ENCODE measurements at regions not wholly inside any gene's neighbourhood (a gene's known extent, or its start where the extent isn't known, plus 50 kb on each side); places are given as distances from the start of the nearest gene placed in this dataset.
"Not testable (repeated sequence)": the region's sequence is repeated elsewhere in the genome, so short reads cannot be mapped to it uniquely, and the experiment has no call there.

GRCh38 chr16:48054881-48055601 lies 100.8 kb downstream of the ABCC12 start:
- peak; percentile 69 for FAIRE-seq

- FAIRE-seq, result no peak
Observed at GRCh38 chr16:48053418-48053745, 102.4 kb downstream of the ABCC12 start.

- FAIRE-seq, result no peak
Observed at GRCh38 chr16:48052731-48053417, 102.9 kb downstream of the ABCC12 start.

GRCh38 chr16:48050871-48051270 lies 104.9 kb downstream of the ABCC12 start:
- FAIRE-seq, result no peak

GRCh38 chr16:48049847-48050246 lies 105.9 kb downstream of the ABCC12 start:
- no peak for FAIRE-seq

GRCh38 chr16:48047720-48048119 lies 108.1 kb downstream of the ABCC12 start:
- FAIRE-seq, result no peak

- no peak for FAIRE-seq
Observed at GRCh38 chr16:48047241-48047640, 108.6 kb downstream of the ABCC12 start.

GRCh38 chr16:48044117-48044516 lies 111.7 kb downstream of the ABCC12 start:
- no peak for FAIRE-seq

GRCh38 chr16:48041981-48042421 lies 113.8 kb downstream of the ABCC12 start:
- no peak for FAIRE-seq

GRCh38 chr16:48035142-48035541 lies 120.7 kb downstream of the ABCC12 start:
- no peak for FAIRE-seq

- no peak for FAIRE-seq
Observed at GRCh38 chr16:48030926-48031325, 124.9 kb downstream of the ABCC12 start.

GRCh38 chr16:48029768-48030167 lies 126.0 kb downstream of the ABCC12 start:
- no peak for FAIRE-seq

- FAIRE-seq, result no peak
Observed at GRCh38 chr16:48025359-48025758, 130.4 kb downstream of the ABCC12 start.

GRCh38 chr16:48024042-48024441 lies 131.8 kb downstream of the ABCC12 start:
- FAIRE-seq, result no peak

GRCh38 chr16:48022496-48022895 lies 133.3 kb downstream of the ABCC12 start:
- FAIRE-seq, result no peak

- FAIRE-seq, result not testable (repeated sequence)
Observed at GRCh38 chr16:48020617-48021016, 135.2 kb downstream of the ABCC12 start.

GRCh38 chr16:48014349-48015135 lies 141.3 kb downstream of the ABCC12 start:
- no peak for FAIRE-seq

GRCh38 chr16:48013491-48013901 lies 142.3 kb downstream of the ABCC12 start:
- FAIRE-seq, result no peak

- FAIRE-seq, result no peak
Observed at GRCh38 chr16:48011878-48012658, 143.7 kb downstream of the ABCC12 start.

GRCh38 chr16:48011466-48011865 lies 144.3 kb downstream of the ABCC12 start:
- FAIRE-seq, result no peak

- FAIRE-seq, result no peak
Observed at GRCh38 chr16:48008011-48008525, 147.7 kb downstream of the ABCC12 start.

GRCh38 chr16:48004141-48004695 lies 151.6 kb downstream of the ABCC12 start:
- no peak for FAIRE-seq

All from islet of Langerhans (tissue), 1 donor.